ENCODE measurements at regions not wholly inside any gene's neighbourhood (a gene's known extent, or its start where the extent isn't known, plus 50 kb on each side); places are given as distances from the start of the nearest gene placed in this dataset.
"Not testable (repeated sequence)": the region's sequence is repeated elsewhere in the genome, so short reads cannot be mapped to it uniquely, and the experiment has no call there.

GRCh38 chr5:176754376-176754973 is 55.9 kb upstream of the UNC5A start:
- peaks cover 7 to 21% of the 10 kb centered on the region in 2 experiments for H3K27me3 ChIP-seq (ENCODE audit: control insufficient read depth in 2 of 2, insufficient read depth in 2 of 2, low read length in 2 of 2)
- intact Hi-C loops (cut with micrococcal nuclease), result loop anchor here (2.0 kb wide), 1 partner anchor 28 kb away; no protein-coding TSS in a partner anchor
- no peak overlapping the region for H3K4me3 ChIP-seq (replicated peaks in 1 of 3; ENCODE audit: insufficient read depth in 1 of 3, low read depth in 1 of 3, low read length in 3 of 3)
- no peaks in the 10 kb centered on the region for H3K36me3 ChIP-seq (ENCODE audit: control insufficient read depth in 2 of 2, extremely low read depth in 1 of 2, insufficient read depth in 2 of 2, low read length in 2 of 2)
- ChIA-PET CTCF (no interaction called here), POLR2A (no interaction called here)
- TF ChIP-seq POLR2A (IDR thresholded peaks at IDR 0.05; ENCODE audit: low read depth, low read length) (no peak), FOS (IDR thresholded peaks at IDR 0.05; ENCODE audit: borderline replicate concordance, insufficient read depth, low read length) (no peak), CTCF (IDR thresholded peaks at IDR 0.05; ENCODE audit: extremely low read depth in 1 of 2, insufficient read depth in 1 of 2, low read depth in 1 of 2, low read length in 2 of 2) (no peak), GATA2 (IDR thresholded peaks at IDR 0.05; ENCODE audit: insufficient read depth, insufficient read length, low read depth, low read length) (no peak), POLR2AphosphoS5 (IDR thresholded peaks at IDR 0.05; ENCODE audit: insufficient read depth, low read depth, low read length) (no peak), MYC (IDR thresholded peaks at IDR 0.05; ENCODE audit: low read depth, low read length) (no peak), EZH2 (IDR thresholded peaks at IDR 0.05; ENCODE audit: borderline replicate concordance, low read depth, low read length, severe bottlenecking) (no peak), JUN (IDR thresholded peaks at IDR 0.05; ENCODE audit: borderline replicate concordance, insufficient read depth, insufficient read length, low read depth) (no peak), MAX (IDR thresholded peaks at IDR 0.05; ENCODE audit: insufficient read depth, insufficient read length) (no peak)
- dilution Hi-C loops (cut with MboI; ENCODE audit: extremely low pct_ligation_motif_present, low sequenced_read_pairs), result no loop called here
- no peaks in the 10 kb centered on the region for H4K20me1 ChIP-seq (replicated peaks; ENCODE audit: control insufficient read depth, extremely low read depth, insufficient read depth, low read length)
- BruUV-seq (replicated peaks), result no TSS peak
- H3K9me3 ChIP-seq (replicated peaks; ENCODE audit: control insufficient read depth, insufficient read depth, low read length), result no peaks in the 10 kb centered on the region
- DNase-seq (ENCODE audit: low read depth, low spot score) (no peak), FAIRE-seq (no peak)
- H2AFZ ChIP-seq (ENCODE audit: low read depth, low read length), result no peak overlapping the region
- H3K4me2 ChIP-seq (ENCODE audit: insufficient read depth, low read length), result no peak overlapping the region
- no peak overlapping the region for H3K9ac ChIP-seq (replicated peaks; ENCODE audit: extremely low read depth, insufficient read depth, low read length)
- no peaks in the 10 kb centered on the region for H3K4me1 ChIP-seq (ENCODE audit: control insufficient read depth, extremely low read depth, insufficient read depth, low read length)
- H3K9me1 ChIP-seq (replicated peaks; ENCODE audit: control insufficient read depth, extremely low read depth, insufficient read depth, low read length), result no peaks in the 10 kb centered on the region
- H3K79me2 ChIP-seq (ENCODE audit: control insufficient read depth, insufficient read depth, low read length), result no peaks in the 10 kb centered on the region
- no peak overlapping the region for H3K27ac ChIP-seq (ENCODE audit: insufficient read depth, low read depth, low read length)

GRCh38 chr5:176755593-176755992 is 54.8 kb upstream of the UNC5A start:
- DNase-seq (ENCODE audit: low read depth, low spot score); H3K9ac ChIP-seq (replicated peaks; ENCODE audit: extremely low read depth, insufficient read depth, low read length); H3K9me1 ChIP-seq (replicated peaks; ENCODE audit: control insufficient read depth, extremely low read depth, insufficient read depth, low read length); H3K4me3 ChIP-seq (replicated peaks in 1 of 3; ENCODE audit: insufficient read depth in 1 of 3, low read depth in 1 of 3, low read length in 3 of 3); dilution Hi-C loops (cut with MboI; ENCODE audit: extremely low pct_ligation_motif_present, low sequenced_read_pairs); H4K20me1 ChIP-seq (replicated peaks; ENCODE audit: control insufficient read depth, extremely low read depth, insufficient read depth, low read length); FAIRE-seq; H3K4me2 ChIP-seq (ENCODE audit: insufficient read depth, low read length); POLR2A ChIA-PET; H3K36me3 ChIP-seq (ENCODE audit: control insufficient read depth in 2 of 2, extremely low read depth in 1 of 2, insufficient read depth in 2 of 2, low read length in 2 of 2); H3K27ac ChIP-seq (ENCODE audit: insufficient read depth, low read depth, low read length); H3K4me1 ChIP-seq (ENCODE audit: control insufficient read depth, extremely low read depth, insufficient read depth, low read length); H2AFZ ChIP-seq (ENCODE audit: low read depth, low read length); BruUV-seq (replicated peaks); H3K79me2 ChIP-seq (ENCODE audit: control insufficient read depth, insufficient read depth, low read length); H3K9me3 ChIP-seq (replicated peaks; ENCODE audit: control insufficient read depth, insufficient read depth, low read length): not testable (repeated sequence)
- CTCF ChIA-PET, result interaction anchor here (0.6 kb wide), 1 partner anchor 9 kb away, joined by 3 read pairs; no protein-coding TSS in a partner anchor
- intact Hi-C loops (cut with micrococcal nuclease), result loop anchor here (2.0 kb wide), 1 partner anchor 29 kb away; no protein-coding TSS in a partner anchor
- peaks cover 3 to 11% of the 10 kb centered on the region in 2 experiments for H3K27me3 ChIP-seq (ENCODE audit: control insufficient read depth in 2 of 2, insufficient read depth in 2 of 2, low read length in 2 of 2)

- H3K36me3 ChIP-seq (ENCODE audit: control insufficient read depth in 2 of 2, extremely low read depth in 1 of 2, insufficient read depth in 2 of 2, low read length in 2 of 2); DNase-seq (ENCODE audit: low read depth, low spot score); H3K4me2 ChIP-seq (ENCODE audit: insufficient read depth, low read length); H3K9me1 ChIP-seq (replicated peaks; ENCODE audit: control insufficient read depth, extremely low read depth, insufficient read depth, low read length); H3K4me1 ChIP-seq (ENCODE audit: control insufficient read depth, extremely low read depth, insufficient read depth, low read length); H3K27ac ChIP-seq (ENCODE audit: insufficient read depth, low read depth, low read length); H3K27me3 ChIP-seq (ENCODE audit: control insufficient read depth in 2 of 2, insufficient read depth in 2 of 2, low read length in 2 of 2); CTCF ChIA-PET; H3K9me3 ChIP-seq (replicated peaks; ENCODE audit: control insufficient read depth, insufficient read depth, low read length); intact Hi-C loops (cut with micrococcal nuclease); H2AFZ ChIP-seq (ENCODE audit: low read depth, low read length); dilution Hi-C loops (cut with MboI; ENCODE audit: extremely low pct_ligation_motif_present, low sequenced_read_pairs); H3K4me3 ChIP-seq (replicated peaks in 1 of 3; ENCODE audit: insufficient read depth in 1 of 3, low read depth in 1 of 3, low read length in 3 of 3); POLR2A ChIA-PET; H3K79me2 ChIP-seq (ENCODE audit: control insufficient read depth, insufficient read depth, low read length); H4K20me1 ChIP-seq (replicated peaks; ENCODE audit: control insufficient read depth, extremely low read depth, insufficient read depth, low read length); FAIRE-seq; BruUV-seq (replicated peaks); H3K9ac ChIP-seq (replicated peaks; ENCODE audit: extremely low read depth, insufficient read depth, low read length): not testable (repeated sequence)
Measured at GRCh38 chr5:176757569-176757968, 52.8 kb upstream of the UNC5A start.

All from endothelial cell of umbilical vein (primary cell).